GM12864 (cell line): ENCODE measurements at regions not wholly inside any gene's neighbourhood (a gene's known extent, or its start where the extent isn't known, plus 50 kb on each side); places are given as distances from the start of the nearest gene placed in this dataset.

Experiments used
- DNase-seq: peaks from one replicate; pipeline ENCODE4 v3.0.0-alpha.2; 2011; ENCODE audit warnings: low read depth
- H3K4me3 ChIP-seq: 2 replicates; pipeline ENCODE4 v1.5.1; 2011; ENCODE audit warnings: mild to moderate bottlenecking, low read depth, low read length, control low read depth
- CTCF ChIP-seq: IDR thresholded peaks from 2 replicates; pipeline ENCODE4 v1.5.1; 2011; ENCODE audit warnings: low read depth, mild to moderate bottlenecking, moderate library complexity, low read length, control low read depth, inconsistent platforms; ENCODE audit errors: missing control alignments

- no peak for DNase-seq
- no peak overlapping the region for H3K4me3 ChIP-seq
- peak; percentile 51 for TF ChIP-seq CTCF
These were observed 318.1 kb downstream of the AEBP2 start for GRCh38 chr12:19757317-19757877.

- TF ChIP-seq CTCF: no peak
- no peak for DNase-seq
- H3K4me3 ChIP-seq: no peak overlapping the region
These were observed 319.9 kb downstream of the AEBP2 start for GRCh38 chr12:19759227-19759626.

- no peak for TF ChIP-seq CTCF
- DNase-seq: no peak
- H3K4me3 ChIP-seq: no peak overlapping the region
These were observed 321.3 kb downstream of the AEBP2 start for GRCh38 chr12:19760611-19761010.

- TF ChIP-seq CTCF: no peak
- no peak for DNase-seq
- no peak overlapping the region for H3K4me3 ChIP-seq
These were observed 322.2 kb downstream of the AEBP2 start for GRCh38 chr12:19761463-19761862.

- TF ChIP-seq CTCF: no peak
- no peak overlapping the region for H3K4me3 ChIP-seq
- no peak for DNase-seq
These were observed 324.2 kb downstream of the AEBP2 start for GRCh38 chr12:19763488-19763887.

GRCh38 chr12:19764408-19764807 lies 325.1 kb downstream of the AEBP2 start:
- no peak for DNase-seq
- no peak overlapping the region for H3K4me3 ChIP-seq
- no peak for TF ChIP-seq CTCF

GRCh38 chr12:19771858-19772257 lies 332.6 kb downstream of the AEBP2 start:
- TF ChIP-seq CTCF: no peak
- no peak overlapping the region for H3K4me3 ChIP-seq
- no peak for DNase-seq
